Muscle of leg (tissue), 3 donors: ENCODE measurements at regions not wholly inside any gene's neighbourhood (a gene's known extent, or its start where the extent isn't known, plus 50 kb on each side); places are given as distances from the start of the nearest gene placed in this dataset.
A peak's percentile ranks its signal among the peaks of the same experiment; 100 is the strongest.

Experiments
- DNase-seq: peaks from one replicate; pipeline ENCODE4 v3.0.0; 2013
- H3K27ac ChIP-seq: one replicate; pipeline ENCODE4 v1.5.1; 2013; ENCODE audit warnings: mild to moderate bottlenecking, low read length, control low read depth
- H3K27me3 ChIP-seq: one replicate; pipeline ENCODE4 v1.6.1; 2013; ENCODE audit warnings: low read length; ENCODE audit not compliant: control insufficient read depth, insufficient read depth
- H3K36me3 ChIP-seq: one replicate; pipeline ENCODE4 v1.6.1; 2013; ENCODE audit warnings: low read length; ENCODE audit not compliant: control insufficient read depth, insufficient read depth
- H3K4me1 ChIP-seq: one replicate; pipeline ENCODE4 v1.6.1; 2013; ENCODE audit warnings: low read length; ENCODE audit not compliant: control insufficient read depth, insufficient read depth
- H3K4me3 ChIP-seq: one replicate; pipeline ENCODE4 v1.5.1; 2013; ENCODE audit warnings: low read length, control low read depth
- H3K9me3 ChIP-seq: replicated peaks from 2 replicates; pipeline ENCODE4 v1.6.1; 2013; ENCODE audit warnings: low read depth, low read length; ENCODE audit not compliant: control insufficient read depth
- WGBS: methylation state at CpG from one replicate; pipeline ENCODE4 v1.1.5; 2013; ENCODE audit warnings: missing lambda C conversion rate; ENCODE audit not compliant: insufficient coverage; 5-methylcytosine and 5-hydroxymethylcytosine counted together

DNA sequence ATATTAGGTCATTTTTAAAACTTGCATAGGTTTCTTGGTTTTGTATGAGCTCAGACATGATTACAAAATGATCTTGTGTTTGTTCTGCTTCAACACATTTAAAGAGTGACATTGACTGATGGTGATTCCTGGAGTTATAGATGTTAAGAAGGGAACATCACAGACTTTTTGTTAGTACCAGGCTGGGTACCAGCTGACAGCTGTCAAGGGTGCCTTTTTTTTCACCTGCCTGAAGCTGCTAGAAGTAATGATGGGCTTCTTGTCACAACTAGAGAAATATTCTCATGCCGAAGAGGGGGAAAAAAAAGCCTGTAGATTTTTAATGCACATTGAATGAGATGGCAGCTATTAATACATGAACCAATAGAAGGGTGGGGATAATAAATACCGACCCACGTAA is 226.6 kb upstream of the TRAM1L1 start:
- no peak overlapping the region for H3K27ac ChIP-seq
- WGBS: no CpG with 5 or more reads among the region's 3 CpGs

GRCh38 chr4:117324851-117325491 is 239.6 kb upstream of the TRAM1L1 start:
- WGBS: 93% methylated on average over 1 of the region's 1 CpG
- DNase-seq: no peak
- no peaks in the 10 kb centered on the region for H3K36me3 ChIP-seq

More for the DNA sequence above, 226.6 kb upstream of the TRAM1L1 start:
- H3K4me3 ChIP-seq: no peak overlapping the region
- H3K4me1 ChIP-seq: no peaks in the 10 kb centered on the region
- DNase-seq: no peak
- no peaks in the 10 kb centered on the region for H3K27me3 ChIP-seq
- no peaks in the 10 kb centered on the region for H3K36me3 ChIP-seq
- H3K9me3 ChIP-seq: no peaks in the 10 kb centered on the region

DNA sequence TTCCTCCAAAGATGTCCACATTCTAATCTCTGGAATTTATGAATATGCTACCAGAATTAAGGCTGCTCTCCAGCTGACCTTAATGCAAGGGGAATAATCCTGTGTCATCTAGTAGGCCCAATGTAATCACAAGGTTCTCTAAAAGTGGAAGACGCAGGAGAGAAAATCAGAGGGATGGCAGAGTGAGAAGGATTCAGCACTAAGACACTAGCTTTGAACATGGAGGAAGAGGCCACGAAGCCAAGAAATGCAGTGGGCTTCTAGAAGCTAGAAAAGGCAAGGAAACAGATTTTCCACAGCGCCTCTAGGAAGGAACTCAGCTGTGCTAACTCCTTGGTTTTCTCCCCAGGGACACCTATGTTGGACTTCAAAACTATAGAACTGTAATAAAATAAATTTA is 240.7 kb upstream of the TRAM1L1 start:
- Histone ChIP-seq H3K9me3 (no peaks in the 10 kb centered on the region), H3K4me3 (no peak overlapping the region), H3K27ac (no peak overlapping the region), H3K27me3 (no peaks in the 10 kb centered on the region), H3K36me3 (no peaks in the 10 kb centered on the region), H3K4me1 (no peaks in the 10 kb centered on the region)
- 88% methylated on average over 2 of the region's 3 CpGs for WGBS
- DNase-seq: no peak

More at GRCh38 chr4:117324851-117325491, 239.6 kb upstream of the TRAM1L1 start:
- no peaks in the 10 kb centered on the region for H3K27me3 ChIP-seq
- no peak overlapping the region for H3K4me3 ChIP-seq
- no peaks in the 10 kb centered on the region for H3K9me3 ChIP-seq
- no peak overlapping the region for H3K27ac ChIP-seq
- no peaks in the 10 kb centered on the region for H3K4me1 ChIP-seq

- no peak overlapping the region for H3K27ac ChIP-seq
- H3K4me3 ChIP-seq: no peak overlapping the region
- WGBS: 67% methylated on average over 1 of the region's 3 CpGs
- H3K9me3 ChIP-seq: no peaks in the 10 kb centered on the region
- no peaks in the 10 kb centered on the region for H3K27me3 ChIP-seq
- H3K36me3 ChIP-seq: no peaks in the 10 kb centered on the region
- no peaks in the 10 kb centered on the region for H3K4me1 ChIP-seq
- no peak for DNase-seq
Observed at GRCh38 chr4:117327491-117327890, 242.1 kb upstream of the TRAM1L1 start.

DNA sequence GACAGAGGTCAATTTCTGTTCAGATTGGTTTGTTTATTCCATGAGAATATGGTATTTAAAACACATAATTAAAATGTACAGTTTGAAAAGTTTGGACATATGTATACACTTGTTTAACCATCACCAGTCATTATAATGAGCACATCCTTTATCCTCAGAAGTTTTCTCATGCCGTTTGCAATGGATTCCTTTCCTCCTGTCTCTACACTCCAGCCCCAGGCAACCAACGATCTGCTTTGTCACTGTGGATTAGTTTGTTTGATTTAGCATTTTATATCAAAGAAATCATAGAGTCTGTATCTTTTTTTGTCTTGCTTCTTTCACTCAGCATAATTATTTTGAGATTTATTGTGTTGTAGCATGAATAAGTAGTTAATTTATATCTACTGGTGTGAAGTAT is 243.0 kb upstream of the TRAM1L1 start:
- H3K36me3 ChIP-seq: no peaks in the 10 kb centered on the region
- no peak for DNase-seq

DNA sequence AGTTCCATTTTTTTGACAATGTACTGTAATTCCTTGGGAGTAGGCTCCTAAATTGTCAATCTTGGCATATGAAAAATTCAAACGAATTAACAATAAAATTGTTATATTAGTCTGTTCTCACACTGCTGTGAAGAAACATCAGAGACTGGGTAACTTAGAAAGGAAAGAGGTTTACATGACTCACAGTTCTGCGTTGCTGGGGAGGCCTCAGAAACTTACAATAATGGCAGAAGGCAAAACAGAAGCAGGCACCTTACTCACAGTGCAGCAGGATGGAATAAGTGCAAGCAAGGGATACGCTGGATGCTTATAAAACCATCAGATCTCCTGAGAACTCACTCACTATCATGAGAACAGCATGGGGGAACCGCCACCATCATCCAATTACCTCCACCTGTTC is 246.4 kb upstream of the TRAM1L1 start:
- Histone ChIP-seq H3K36me3 (no peaks in the 10 kb centered on the region), H3K9me3 (no peaks in the 10 kb centered on the region), H3K4me1 (no peaks in the 10 kb centered on the region), H3K4me3 (no peak overlapping the region), H3K27ac (no peak overlapping the region), H3K27me3 (no peaks in the 10 kb centered on the region)
- no peak for DNase-seq
- 100% methylated on average over 1 of the region's 4 CpGs for WGBS

More for the DNA sequence above, 243.0 kb upstream of the TRAM1L1 start:
- H3K27me3 ChIP-seq: no peaks in the 10 kb centered on the region
- WGBS: no CpG with 5 or more reads among the region's 2 CpGs
- no peaks in the 10 kb centered on the region for H3K9me3 ChIP-seq
- H3K4me1 ChIP-seq: no peaks in the 10 kb centered on the region
- no peak overlapping the region for H3K27ac ChIP-seq
- no peak overlapping the region for H3K4me3 ChIP-seq

- WGBS: 100% methylated on average over 1 of the region's 7 CpGs
- no peak for DNase-seq
Observed at GRCh38 chr4:117334451-117335188, 249.2 kb upstream of the TRAM1L1 start.

DNA sequence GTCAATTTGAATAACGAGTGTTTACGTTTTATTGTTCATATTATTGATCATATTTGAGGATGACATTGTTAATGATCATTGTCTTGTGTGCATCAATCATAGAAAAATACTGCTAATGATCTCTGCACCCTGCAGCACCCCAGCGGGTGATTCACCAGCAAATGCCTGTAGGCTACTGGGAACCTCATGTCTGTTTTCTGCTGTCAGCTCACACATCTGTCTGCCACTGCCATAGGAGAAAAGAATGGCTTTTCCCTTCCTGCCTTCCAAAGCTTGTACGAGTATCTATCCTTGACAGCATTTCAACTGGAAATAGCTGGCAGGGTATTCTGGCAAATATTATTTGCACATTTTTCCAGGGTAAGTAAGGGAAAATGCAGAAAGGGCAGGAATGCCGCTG is 272.1 kb upstream of the TRAM1L1 start:
- DNase-seq: peak; percentile 48
- 79% methylated on average over 2 of the region's 5 CpGs for WGBS
- Histone ChIP-seq H3K4me3 (no peak overlapping the region), H3K4me1 (no peaks in the 10 kb centered on the region), H3K27ac (no peak overlapping the region), H3K9me3 (no peaks in the 10 kb centered on the region), H3K27me3 (no peaks in the 10 kb centered on the region), H3K36me3 (no peaks in the 10 kb centered on the region)

More at GRCh38 chr4:117334451-117335188, 249.2 kb upstream of the TRAM1L1 start:
- no peak overlapping the region for H3K27ac ChIP-seq
- H3K4me3 ChIP-seq: no peak overlapping the region
- H3K9me3 ChIP-seq: no peaks in the 10 kb centered on the region
- H3K4me1 ChIP-seq: no peaks in the 10 kb centered on the region
- H3K36me3 ChIP-seq: no peaks in the 10 kb centered on the region
- H3K27me3 ChIP-seq: no peaks in the 10 kb centered on the region

DNA sequence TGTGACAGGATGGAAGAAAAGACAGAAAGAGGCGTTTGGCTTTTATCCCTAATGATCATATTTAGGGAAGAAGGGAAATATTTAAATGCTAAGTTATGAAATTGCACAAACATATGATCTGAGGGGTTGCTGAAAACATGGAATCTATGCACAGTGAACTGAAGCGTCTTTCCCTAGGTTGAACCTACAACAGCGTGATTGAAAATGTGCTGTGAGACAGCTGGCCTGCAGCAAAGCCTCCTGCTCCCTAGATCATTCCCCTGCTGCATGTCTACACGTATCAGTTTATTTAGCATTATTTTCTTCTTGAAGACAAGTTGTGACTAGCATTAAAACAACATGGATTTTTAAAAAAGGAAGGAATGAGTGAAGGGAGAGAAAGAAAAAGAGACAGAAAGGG is 272.5 kb upstream of the TRAM1L1 start:
- no peaks in the 10 kb centered on the region for H3K9me3 ChIP-seq
- WGBS: 50% methylated on average over 2 of the region's 4 CpGs
- H3K36me3 ChIP-seq: no peaks in the 10 kb centered on the region
- no peak for DNase-seq
- no peaks in the 10 kb centered on the region for H3K27me3 ChIP-seq
- H3K27ac ChIP-seq: no peak overlapping the region
- H3K4me3 ChIP-seq: no peak overlapping the region
- no peaks in the 10 kb centered on the region for H3K4me1 ChIP-seq

DNA sequence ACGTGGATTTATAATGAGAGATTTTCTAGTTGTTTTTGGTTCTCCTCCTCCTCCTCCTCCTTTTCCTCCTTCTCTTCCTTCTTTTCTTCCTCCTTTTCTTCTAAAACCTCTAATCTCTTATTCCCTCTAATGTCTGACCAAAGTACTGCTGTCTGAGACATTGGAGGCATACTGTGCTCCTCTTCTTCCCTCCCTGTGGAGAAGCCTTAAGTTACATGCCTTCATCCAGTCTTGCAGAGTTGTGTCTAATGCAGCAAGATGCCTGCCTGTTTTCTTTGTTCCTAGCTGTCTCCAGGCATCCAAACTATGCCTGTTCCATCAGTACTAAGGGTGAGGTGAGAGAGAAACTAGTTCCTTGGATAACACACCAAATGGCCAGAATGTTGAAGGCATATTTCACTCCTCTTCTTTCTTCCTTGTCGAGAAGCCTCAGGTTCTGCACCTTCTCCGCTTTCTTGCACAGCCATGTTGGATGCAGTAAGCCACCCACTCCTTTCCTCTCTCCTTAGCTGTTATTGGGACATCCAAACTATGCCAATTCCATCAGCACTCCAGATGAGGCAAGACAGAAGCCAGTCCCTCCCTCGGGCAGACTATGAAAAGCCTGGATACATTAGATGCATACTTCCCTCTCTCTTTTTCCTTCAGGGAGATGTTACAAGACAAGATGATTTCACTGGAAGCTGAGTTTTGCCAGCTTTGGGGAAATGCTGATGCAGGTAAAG is 285.7 kb upstream of the TRAM1L1 start:
- DNase-seq: no peak
- H3K27me3 ChIP-seq: no peaks in the 10 kb centered on the region

More for the DNA sequence above, 285.7 kb upstream of the TRAM1L1 start:
- WGBS: 95% methylated on average over 2 of the region's 4 CpGs
- Histone ChIP-seq H3K4me1 (no peaks in the 10 kb centered on the region), H3K27ac (no peak overlapping the region), H3K4me3 (no peak overlapping the region), H3K9me3 (no peaks in the 10 kb centered on the region), H3K36me3 (no peaks in the 10 kb centered on the region)
